ENCODE measurements at regions not wholly inside any gene's neighbourhood (a gene's known extent, or its start where the extent isn't known, plus 50 kb on each side); places are given as distances from the start of the nearest gene placed in this dataset.

DNA sequence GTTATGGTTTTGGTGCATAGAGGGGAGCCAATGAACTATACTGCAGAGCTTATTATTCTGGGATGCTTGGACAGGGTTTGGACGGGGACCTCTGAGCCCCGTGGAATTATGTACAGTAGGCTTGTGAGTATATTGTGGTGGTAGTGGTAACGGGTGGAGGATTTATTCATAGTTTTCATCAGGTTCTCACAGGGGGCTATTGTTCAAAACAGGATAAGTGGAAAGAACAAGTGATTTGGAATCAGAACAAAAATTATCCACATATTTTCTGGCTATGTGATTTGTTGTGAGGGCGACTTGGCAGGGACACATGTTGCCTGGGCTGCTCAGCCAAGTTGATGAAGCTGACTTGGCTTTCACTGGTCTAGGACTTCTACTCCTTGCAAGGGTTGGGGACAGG lies 64.6 kb upstream of the ELOVL5 start:
- no peak for DNase-seq

DNA sequence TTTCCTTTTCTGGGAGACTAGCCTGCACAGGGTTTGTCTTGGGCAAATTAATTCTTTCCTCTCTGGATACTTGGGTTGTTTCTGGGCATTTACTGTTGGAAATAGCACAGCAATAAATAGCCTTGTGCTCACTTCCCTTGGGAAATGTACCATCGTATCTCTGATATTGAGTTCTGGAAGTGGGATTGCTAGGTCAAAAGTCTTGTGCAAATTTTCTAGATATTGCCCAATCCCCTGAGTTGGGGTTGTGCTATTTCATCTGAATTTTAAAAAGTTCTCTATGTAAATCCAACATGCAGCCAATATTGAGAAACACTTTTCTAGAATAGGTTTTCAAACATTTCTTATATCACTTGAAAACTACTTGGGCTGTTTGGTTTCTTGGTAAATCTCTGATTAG lies 64.0 kb upstream of the ELOVL5 start:
- DNase-seq = peak; percentile 21 to 55

DNA sequence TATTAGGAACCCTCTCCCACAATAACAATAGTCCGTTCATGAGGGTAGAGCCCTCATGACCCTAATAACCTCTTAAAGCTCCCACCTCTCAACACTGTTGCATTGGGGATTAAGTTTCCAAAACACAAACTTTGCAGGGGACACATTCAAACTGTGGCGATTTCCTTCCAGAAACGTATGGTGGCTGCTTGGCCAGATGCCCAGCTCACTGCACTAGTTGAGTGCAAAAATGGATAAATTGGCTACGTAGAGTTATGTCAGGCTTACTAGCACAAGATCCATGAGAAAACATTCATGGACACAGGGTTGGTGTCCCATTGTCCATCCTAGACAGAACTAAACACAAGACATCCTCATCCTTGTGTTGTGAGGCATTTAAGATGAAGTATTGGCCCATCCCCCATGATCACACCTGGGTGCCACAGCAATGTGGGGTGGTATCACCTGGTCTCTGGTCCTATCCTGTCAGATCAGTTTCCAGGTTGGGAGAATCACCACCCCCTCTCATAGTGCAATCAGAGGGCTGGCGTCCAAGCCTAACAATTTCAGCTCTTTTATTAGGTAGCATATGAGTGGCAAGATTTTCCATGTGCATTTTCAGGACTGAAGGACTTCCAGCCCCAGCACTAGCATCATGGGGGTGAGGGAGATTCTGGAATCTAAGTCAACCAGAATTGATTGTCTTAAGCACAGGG lies 63.4 kb upstream of the ELOVL5 start:
- DNase-seq = no peak

DNA sequence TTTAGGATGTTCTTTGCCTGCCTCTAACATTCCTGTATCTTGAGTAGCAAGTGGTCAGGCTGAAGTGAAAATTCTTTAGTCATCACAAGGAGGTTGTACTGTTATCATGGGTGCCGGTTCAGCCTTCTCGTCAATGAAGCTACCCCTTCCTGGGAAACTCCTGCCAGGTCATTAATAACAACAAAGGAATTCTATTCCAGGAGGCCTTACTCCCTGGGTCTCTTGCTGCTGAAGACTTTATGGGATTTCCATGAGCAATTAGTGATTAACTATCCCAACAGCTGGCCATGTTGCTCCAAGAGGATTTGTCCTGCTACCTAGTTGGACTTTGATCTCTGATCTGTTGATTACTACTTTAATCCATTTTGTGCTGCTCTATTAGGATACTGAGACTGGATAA lies 62.7 kb upstream of the ELOVL5 start:
- no peak for DNase-seq

DNA sequence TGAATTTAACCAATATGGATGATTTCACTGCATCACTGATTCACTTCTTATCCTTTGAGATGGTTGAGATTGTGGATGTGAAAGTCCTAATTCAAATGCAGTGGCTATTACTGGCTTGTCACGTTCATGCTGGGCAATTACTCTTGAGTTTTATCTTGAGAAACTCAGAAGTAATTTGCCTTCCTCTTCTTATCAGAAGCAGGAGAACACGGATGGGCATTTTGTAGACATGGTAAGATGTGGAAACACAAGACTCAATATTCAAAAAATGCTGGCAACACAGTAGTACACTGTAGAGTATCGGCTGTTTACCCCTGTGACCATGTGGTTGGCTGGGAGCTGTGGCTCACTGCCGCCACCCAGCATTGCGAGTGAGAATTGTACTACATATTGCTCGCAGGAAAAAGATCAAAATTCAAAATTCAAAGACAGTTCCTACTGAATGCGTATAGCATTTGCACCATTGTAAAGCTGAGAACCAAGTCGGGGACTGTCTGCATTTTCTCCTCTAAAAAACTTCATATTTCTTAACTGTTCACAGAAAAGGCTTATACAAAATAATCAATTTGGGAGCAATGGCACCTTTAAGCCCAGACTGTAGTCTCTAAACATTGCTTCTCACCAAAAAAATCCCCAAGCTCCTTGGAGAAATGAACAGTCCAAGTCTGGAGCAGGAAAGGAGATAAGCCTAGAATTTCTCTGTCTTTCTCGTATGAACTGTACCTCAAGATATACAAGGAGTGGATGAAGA lies 61.9 kb upstream of the ELOVL5 start:
- peak; percentile 29 to 47 for DNase-seq

DNA sequence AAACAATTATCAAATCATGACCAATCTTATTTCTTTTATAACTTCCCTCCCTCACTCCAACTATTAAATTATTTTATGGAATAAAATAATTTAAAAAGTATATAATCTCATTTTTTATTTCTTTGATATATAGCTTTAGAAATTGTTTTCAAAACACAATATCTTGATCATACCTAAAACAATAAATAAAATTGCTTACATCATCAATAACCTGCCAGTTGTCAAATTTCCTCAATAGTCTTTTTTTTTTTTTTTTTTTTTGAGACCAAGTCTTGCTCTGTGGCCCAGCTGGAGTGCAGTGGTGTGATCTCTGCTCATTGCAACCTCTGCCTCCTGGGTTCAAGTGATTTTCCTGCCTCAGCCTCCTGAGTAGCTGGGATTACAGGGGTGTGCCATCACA lies 60.1 kb upstream of the ELOVL5 start:
- no peak for DNase-seq

DNA sequence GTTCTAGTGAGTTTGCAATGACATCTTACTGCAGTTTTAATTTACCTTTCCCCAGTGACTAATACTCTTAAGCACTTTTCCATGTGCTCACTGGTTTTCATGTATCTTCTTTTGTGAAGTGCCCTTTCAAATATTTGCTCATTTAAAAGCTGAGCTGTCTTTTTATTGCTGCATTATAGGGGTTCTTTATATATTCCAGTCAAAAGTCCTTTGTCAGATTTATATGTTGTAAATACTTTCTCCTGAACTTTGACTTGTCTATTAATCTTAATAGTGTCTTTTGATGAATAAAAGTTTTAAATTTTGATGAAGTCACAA lies 50.2 kb upstream of the ELOVL5 start:
- no peak for DNase-seq

DNA sequence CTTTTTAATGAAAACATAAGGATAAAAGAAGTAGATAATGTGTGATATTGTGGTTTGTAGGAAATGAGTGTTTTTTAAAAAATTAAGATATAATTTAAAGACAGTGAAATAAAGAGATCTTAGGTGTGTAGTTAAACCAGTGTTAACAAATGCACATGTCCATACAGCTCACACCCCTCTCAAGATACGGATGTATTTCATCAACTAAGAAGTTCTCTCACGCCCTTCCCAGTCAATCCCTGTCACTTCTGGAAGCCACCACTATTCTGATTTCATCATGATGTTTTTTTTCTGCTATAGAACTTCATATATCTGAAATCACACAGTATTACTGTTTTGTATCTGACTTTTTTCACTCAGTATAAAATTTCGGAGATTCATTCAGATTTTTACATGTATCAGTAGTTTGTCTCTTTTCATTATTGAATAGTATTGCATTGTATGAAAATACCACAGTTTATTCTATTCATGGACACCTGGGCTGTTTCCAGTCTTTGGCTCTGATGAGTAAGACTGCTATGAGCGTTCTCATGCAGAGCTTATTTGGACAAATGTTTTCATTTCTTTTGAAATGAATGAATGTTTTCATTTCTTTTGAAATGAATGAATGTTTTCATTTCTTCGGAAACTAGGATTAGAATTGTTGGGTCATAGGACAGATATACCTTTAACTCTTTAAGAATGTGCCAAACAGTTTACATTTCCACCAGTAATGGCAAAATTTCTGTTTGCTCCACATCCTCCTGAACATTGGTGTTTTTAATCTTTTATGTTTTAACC lies 49.7 kb upstream of the ELOVL5 start:
- no peak for DNase-seq

Data from inflammatory macrophage treated with lipopolysaccharide for 1 hour (primary cell).